ENCODE measurements at regions not wholly inside any gene's neighbourhood (a gene's known extent, or its start where the extent isn't known, plus 50 kb on each side); places are given as distances from the start of the nearest gene placed in this dataset.
"Not testable (repeated sequence)": the region's sequence is repeated elsewhere in the genome, so short reads cannot be mapped to it uniquely, and the experiment has no call there.

- no peak for DNase-seq
Measured at GRCh38 chr12:74170645-74171477, 366.8 kb upstream of the ATXN7L3B start.

- no peak for DNase-seq
Measured at GRCh38 chr12:74171478-74171909, 366.1 kb upstream of the ATXN7L3B start.

- not testable (repeated sequence) for DNase-seq
Measured at GRCh38 chr12:74174961-74175360, 362.7 kb upstream of the ATXN7L3B start.

- DNase-seq, result no peak
Measured at GRCh38 chr12:74185360-74185759, 352.3 kb upstream of the ATXN7L3B start.

- DNase-seq, result no peak
Measured at GRCh38 chr12:74193191-74193590, 344.4 kb upstream of the ATXN7L3B start.

GRCh38 chr12:74204236-74204635 lies 333.4 kb upstream of the ATXN7L3B start:
- DNase-seq, result no peak

- no peak for DNase-seq
Measured at GRCh38 chr12:74227846-74228545, 309.6 kb upstream of the ATXN7L3B start.

GRCh38 chr12:74229671-74230070 lies 308.0 kb upstream of the ATXN7L3B start:
- no peak for DNase-seq

- no peak for DNase-seq
Measured at GRCh38 chr12:74235342-74235741, 302.3 kb upstream of the ATXN7L3B start.

GRCh38 chr12:74241341-74241740 lies 296.3 kb upstream of the ATXN7L3B start:
- no peak for DNase-seq

GRCh38 chr12:74242088-74242487 lies 295.5 kb upstream of the ATXN7L3B start:
- DNase-seq, result no peak

GRCh38 chr12:74245458-74245857 lies 292.2 kb upstream of the ATXN7L3B start:
- no peak for DNase-seq

GRCh38 chr12:74250891-74251290 lies 286.7 kb upstream of the ATXN7L3B start:
- no peak for DNase-seq

- DNase-seq, result not testable (repeated sequence)
Measured at GRCh38 chr12:74253826-74254225, 283.8 kb upstream of the ATXN7L3B start.

- DNase-seq, result no peak
Measured at GRCh38 chr12:74254784-74255183, 282.9 kb upstream of the ATXN7L3B start.

- DNase-seq, result no peak
Measured at GRCh38 chr12:74259199-74259598, 278.4 kb upstream of the ATXN7L3B start.

GRCh38 chr12:74264692-74265091 lies 272.9 kb upstream of the ATXN7L3B start:
- DNase-seq, result no peak

- not testable (repeated sequence) for DNase-seq
Measured at GRCh38 chr12:74269355-74269754, 268.3 kb upstream of the ATXN7L3B start.

- DNase-seq, result no peak
Measured at GRCh38 chr12:74280156-74280655, 257.4 kb upstream of the ATXN7L3B start.

GRCh38 chr12:74281401-74282180 lies 256.0 kb upstream of the ATXN7L3B start:
- DNase-seq, result not testable (repeated sequence)

GRCh38 chr12:74283646-74284045 lies 254.0 kb upstream of the ATXN7L3B start:
- DNase-seq, result no peak

GRCh38 chr12:74285773-74286172 lies 251.9 kb upstream of the ATXN7L3B start:
- no peak for DNase-seq

- DNase-seq, result no peak
Measured at GRCh38 chr12:74286254-74286653, 251.4 kb upstream of the ATXN7L3B start.

Data from inflammatory macrophage treated with lipopolysaccharide for 4 hours (primary cell).